ENCODE measurements at regions not wholly inside any gene's neighbourhood (a gene's known extent, or its start where the extent isn't known, plus 50 kb on each side); places are given as distances from the start of the nearest gene placed in this dataset.

GRCh38 chr2:15693382-15693781 lies 101.7 kb downstream of the DDX1 start:
- TF ChIP-seq CTCF (IDR thresholded peaks at IDR 0.05) (no peak), POLR2A (IDR thresholded peaks at IDR 0.05) (no peak), POLR2AphosphoS5 (IDR thresholded peaks at IDR 0.05) (no peak)
